ENCODE measurements at regions not wholly inside any gene's neighbourhood (a gene's known extent, or its start where the extent isn't known, plus 50 kb on each side); places are given as distances from the start of the nearest gene placed in this dataset.

- no peak overlapping the region for H3K4me3 ChIP-seq (ENCODE audit: low read depth, low read length)
- H3K36me3 ChIP-seq (ENCODE audit: control insufficient read depth in 2 of 2, insufficient read depth in 1 of 2, low read length in 2 of 2): no peaks in the 10 kb centered on the region
- no peak overlapping the region for H3K27ac ChIP-seq (ENCODE audit: extremely low read depth, low read depth, low read length)
- H3K9me3 ChIP-seq (ENCODE audit: control insufficient read depth, insufficient read depth, low read depth, low read length): no peaks in the 10 kb centered on the region; the same call in 1 of the 2 replicates
- POLR2A ChIA-PET: no interaction called here
- TF ChIP-seq ZNF514 (tag by site-specific recombination; IDR thresholded peaks at IDR 0.05) (no peak), ZNF221 (tag by site-specific recombination; IDR thresholded peaks at IDR 0.05; ENCODE audit: borderline replicate concordance) (no peak), ZNF521 (tag by site-specific recombination; IDR thresholded peaks at IDR 0.05) (no peak), HIC1 (tag by site-specific recombination; IDR thresholded peaks at IDR 0.05) (no peak), ZNF2 (tag by site-specific recombination; IDR thresholded peaks at IDR 0.05) (no peak), HOXD13 (CRISPR knock-in tag; IDR thresholded peaks at IDR 0.05; ENCODE audit: borderline replicate concordance) (no peak)
- TF ChIP-seq, protein P1, sequence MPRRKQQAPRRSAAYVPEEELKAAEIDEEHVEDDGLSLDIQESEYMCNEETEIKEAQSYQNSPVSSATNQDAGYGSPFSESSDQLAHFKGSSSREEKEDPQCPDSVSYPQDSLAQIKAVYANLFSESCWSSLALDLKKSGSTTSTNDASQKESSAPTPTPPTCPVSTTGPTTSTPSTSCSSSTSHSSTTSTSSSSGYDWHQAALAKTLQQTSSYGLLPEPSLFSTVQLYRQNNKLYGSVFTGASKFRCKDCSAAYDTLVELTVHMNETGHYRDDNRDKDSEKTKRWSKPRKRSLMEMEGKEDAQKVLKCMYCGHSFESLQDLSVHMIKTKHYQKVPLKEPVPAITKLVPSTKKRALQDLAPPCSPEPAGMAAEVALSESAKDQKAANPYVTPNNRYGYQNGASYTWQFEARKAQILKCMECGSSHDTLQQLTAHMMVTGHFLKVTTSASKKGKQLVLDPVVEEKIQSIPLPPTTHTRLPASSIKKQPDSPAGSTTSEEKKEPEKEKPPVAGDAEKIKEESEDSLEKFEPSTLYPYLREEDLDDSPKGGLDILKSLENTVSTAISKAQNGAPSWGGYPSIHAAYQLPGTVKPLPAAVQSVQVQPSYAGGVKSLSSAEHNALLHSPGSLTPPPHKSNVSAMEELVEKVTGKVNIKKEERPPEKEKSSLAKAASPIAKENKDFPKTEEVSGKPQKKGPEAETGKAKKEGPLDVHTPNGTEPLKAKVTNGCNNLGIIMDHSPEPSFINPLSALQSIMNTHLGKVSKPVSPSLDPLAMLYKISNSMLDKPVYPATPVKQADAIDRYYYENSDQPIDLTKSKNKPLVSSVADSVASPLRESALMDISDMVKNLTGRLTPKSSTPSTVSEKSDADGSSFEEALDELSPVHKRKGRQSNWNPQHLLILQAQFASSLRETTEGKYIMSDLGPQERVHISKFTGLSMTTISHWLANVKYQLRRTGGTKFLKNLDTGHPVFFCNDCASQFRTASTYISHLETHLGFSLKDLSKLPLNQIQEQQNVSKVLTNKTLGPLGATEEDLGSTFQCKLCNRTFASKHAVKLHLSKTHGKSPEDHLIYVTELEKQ (tag by site-specific recombination; IDR thresholded peaks at IDR 0.05; ENCODE audit: borderline replicate concordance): no peak
- TF ChIP-seq, protein P2, sequence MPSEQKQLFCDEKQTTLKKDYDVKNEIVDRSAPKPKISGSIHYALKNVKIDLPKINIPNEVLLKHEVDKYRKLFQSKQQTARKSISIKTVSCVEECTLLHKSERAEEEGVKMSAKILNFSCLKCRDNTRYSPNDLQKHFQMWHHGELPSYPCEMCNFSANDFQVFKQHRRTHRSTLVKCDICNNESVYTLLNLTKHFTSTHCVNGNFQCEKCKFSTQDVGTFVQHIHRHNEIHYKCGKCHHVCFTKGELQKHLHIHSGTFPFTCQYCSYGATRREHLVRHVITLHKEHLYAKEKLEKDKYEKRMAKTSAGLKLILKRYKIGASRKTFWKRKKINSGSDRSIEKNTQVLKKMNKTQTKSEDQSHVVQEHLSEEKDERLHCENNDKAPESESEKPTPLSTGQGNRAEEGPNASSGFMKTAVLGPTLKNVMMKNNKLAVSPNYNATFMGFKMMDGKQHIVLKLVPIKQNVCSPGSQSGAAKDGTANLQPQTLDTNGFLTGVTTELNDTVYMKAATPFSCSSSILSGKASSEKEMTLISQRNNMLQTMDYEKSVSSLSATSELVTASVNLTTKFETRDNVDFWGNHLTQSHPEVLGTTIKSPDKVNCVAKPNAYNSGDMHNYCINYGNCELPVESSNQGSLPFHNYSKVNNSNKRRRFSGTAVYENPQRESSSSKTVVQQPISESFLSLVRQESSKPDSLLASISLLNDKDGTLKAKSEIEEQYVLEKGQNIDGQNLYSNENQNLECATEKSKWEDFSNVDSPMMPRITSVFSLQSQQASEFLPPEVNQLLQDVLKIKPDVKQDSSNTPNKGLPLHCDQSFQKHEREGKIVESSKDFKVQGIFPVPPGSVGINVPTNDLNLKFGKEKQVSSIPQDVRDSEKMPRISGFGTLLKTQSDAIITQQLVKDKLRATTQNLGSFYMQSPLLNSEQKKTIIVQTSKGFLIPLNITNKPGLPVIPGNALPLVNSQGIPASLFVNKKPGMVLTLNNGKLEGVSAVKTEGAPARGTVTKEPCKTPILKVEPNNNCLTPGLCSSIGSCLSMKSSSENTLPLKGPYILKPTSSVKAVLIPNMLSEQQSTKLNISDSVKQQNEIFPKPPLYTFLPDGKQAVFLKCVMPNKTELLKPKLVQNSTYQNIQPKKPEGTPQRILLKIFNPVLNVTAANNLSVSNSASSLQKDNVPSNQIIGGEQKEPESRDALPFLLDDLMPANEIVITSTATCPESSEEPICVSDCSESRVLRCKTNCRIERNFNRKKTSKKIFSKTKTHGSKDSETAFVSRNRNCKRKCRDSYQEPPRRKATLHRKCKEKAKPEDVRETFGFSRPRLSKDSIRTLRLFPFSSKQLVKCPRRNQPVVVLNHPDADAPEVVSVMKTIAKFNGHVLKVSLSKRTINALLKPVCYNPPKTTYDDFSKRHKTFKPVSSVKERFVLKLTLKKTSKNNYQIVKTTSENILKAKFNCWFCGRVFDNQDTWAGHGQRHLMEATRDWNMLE (tag by site-specific recombination; conservative IDR thresholded peaks at IDR 0.05; ENCODE audit: low read depth): no peak
- TF ChIP-seq, protein P3, sequence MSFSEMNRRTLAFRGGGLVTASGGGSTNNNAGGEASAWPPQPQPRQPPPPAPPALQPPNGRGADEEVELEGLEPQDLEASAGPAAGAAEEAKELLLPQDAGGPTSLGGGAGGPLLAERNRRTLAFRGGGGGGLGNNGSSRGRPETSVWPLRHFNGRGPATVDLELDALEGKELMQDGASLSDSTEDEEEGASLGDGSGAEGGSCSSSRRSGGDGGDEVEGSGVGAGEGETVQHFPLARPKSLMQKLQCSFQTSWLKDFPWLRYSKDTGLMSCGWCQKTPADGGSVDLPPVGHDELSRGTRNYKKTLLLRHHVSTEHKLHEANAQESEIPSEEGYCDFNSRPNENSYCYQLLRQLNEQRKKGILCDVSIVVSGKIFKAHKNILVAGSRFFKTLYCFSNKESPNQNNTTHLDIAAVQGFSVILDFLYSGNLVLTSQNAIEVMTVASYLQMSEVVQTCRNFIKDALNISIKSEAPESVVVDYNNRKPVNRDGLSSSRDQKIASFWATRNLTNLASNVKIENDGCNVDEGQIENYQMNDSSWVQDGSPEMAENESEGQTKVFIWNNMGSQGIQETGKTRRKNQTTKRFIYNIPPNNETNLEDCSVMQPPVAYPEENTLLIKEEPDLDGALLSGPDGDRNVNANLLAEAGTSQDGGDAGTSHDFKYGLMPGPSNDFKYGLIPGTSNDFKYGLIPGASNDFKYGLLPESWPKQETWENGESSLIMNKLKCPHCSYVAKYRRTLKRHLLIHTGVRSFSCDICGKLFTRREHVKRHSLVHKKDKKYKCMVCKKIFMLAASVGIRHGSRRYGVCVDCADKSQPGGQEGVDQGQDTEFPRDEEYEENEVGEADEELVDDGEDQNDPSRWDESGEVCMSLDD (tag by site-specific recombination; IDR thresholded peaks at IDR 0.05): no peak
- TF ChIP-seq, protein P4, sequence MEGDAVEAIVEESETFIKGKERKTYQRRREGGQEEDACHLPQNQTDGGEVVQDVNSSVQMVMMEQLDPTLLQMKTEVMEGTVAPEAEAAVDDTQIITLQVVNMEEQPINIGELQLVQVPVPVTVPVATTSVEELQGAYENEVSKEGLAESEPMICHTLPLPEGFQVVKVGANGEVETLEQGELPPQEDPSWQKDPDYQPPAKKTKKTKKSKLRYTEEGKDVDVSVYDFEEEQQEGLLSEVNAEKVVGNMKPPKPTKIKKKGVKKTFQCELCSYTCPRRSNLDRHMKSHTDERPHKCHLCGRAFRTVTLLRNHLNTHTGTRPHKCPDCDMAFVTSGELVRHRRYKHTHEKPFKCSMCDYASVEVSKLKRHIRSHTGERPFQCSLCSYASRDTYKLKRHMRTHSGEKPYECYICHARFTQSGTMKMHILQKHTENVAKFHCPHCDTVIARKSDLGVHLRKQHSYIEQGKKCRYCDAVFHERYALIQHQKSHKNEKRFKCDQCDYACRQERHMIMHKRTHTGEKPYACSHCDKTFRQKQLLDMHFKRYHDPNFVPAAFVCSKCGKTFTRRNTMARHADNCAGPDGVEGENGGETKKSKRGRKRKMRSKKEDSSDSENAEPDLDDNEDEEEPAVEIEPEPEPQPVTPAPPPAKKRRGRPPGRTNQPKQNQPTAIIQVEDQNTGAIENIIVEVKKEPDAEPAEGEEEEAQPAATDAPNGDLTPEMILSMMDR (tag by site-specific recombination; IDR thresholded peaks at IDR 0.05): no peak
- no peaks in the 10 kb centered on the region for H3K4me1 ChIP-seq (ENCODE audit: control insufficient read depth, insufficient read depth, low read length)
- CTCF ChIA-PET: interaction anchor here (0.6 kb wide), 1 partner anchor 468 kb away, joined by 3 read pairs; no protein-coding TSS in a partner anchor
These were observed 114.3 kb downstream of the VSIG4 start for GRCh38 chrX:65925592-65925991.
